B cell (primary cell): ENCODE measurements at regions not wholly inside any gene's neighbourhood (a gene's known extent, or its start where the extent isn't known, plus 50 kb on each side); places are given as distances from the start of the nearest gene placed in this dataset.

Experiments used
- ATAC-seq: fragments of 200-7000 bp; cut with Tn5 transposase; one replicate; pipeline ENCODE4 v1.10.0; 2021; ENCODE audit warnings: low read depth, mild to moderate bottlenecking, moderate number of reproducible peaks, moderate library complexity
- CTCF ChIA-PET: fragments of 350-600 bp; sonication (Branson Sonifier 250); formaldehyde crosslinking; loops from one replicate; lab custom pipeline; 2021; ENCODE audit warnings: antibody characterized with exemption, inconsistent platforms; lab: Charles Lee
- POLR2A ChIA-PET: fragments of 350-600 bp; sonication (Branson Sonifier 250); formaldehyde crosslinking; loops from one replicate; lab custom pipeline; 2021; ENCODE audit warnings: antibody characterized with exemption; lab: Charles Lee
- DNase-seq: peaks from one replicate; pipeline ENCODE4 v3.0.0; 2013
- H2AFZ ChIP-seq: 2 replicates; pipeline ENCODE4 v1.6.1; 2012; ENCODE audit warnings: mild to moderate bottlenecking, low read depth, low read length; ENCODE audit not compliant: insufficient read depth, poor library complexity, severe bottlenecking
- H3K27ac ChIP-seq, 2 donors: 1 replicate in 1 of 2; 2 replicates in 1 of 2; pipeline ENCODE4 v1.5.1; 2012 to 2013; ENCODE audit warnings: low read length in 2 of 2, mild to moderate bottlenecking in 2 of 2, moderate library complexity in 1 of 2
- H3K27me3 ChIP-seq, 4 experiments: fragments of 200-600 bp in 1 of 4; sonication (generic) in 1 of 4; replicated peaks in 1 of 4; 1 replicate in 2 of 4; 2 replicates in 2 of 4; pipeline versions ENCODE4 v1.6.1 to v1.7.0; 2013 to 2016; ENCODE audit warnings: low read length in 3 of 4, mild to moderate bottlenecking in 2 of 4, mixed read lengths in 1 of 4, moderate library complexity in 1 of 4; ENCODE audit not compliant: insufficient read depth in 4 of 4, control insufficient read depth in 3 of 4; ENCODE audit errors: control extremely low read depth in 1 of 4
- H3K36me3 ChIP-seq, 2 experiments: replicated peaks in 1 of 2; 1 replicate in 1 of 2; 2 replicates in 1 of 2; pipeline versions ENCODE4 v1.6.1 to v1.7.1; 2013; ENCODE audit warnings: low read length in 1 of 2; ENCODE audit not compliant: insufficient read depth in 2 of 2, control insufficient read depth in 1 of 2; ENCODE audit errors: control extremely low read depth in 1 of 2, extremely low read depth in 1 of 2
- H3K4me1 ChIP-seq, 2 donors: fragments of 200-600 bp in 1 of 2; sonication (generic) in 1 of 2; 1 replicate in 1 of 2; 2 replicates in 1 of 2; pipeline versions ENCODE4 v1.5.1 to v1.6.1; 2013 to 2017; ENCODE audit warnings: low read length in 2 of 2; ENCODE audit not compliant: control insufficient read depth in 2 of 2, insufficient read depth in 2 of 2
- H3K4me2 ChIP-seq: replicated peaks from 2 replicates; pipeline ENCODE3; 2012; ENCODE audit warnings: mild to moderate bottlenecking, low read depth, low read length; ENCODE audit not compliant: poor library complexity, severe bottlenecking
- H3K4me3 ChIP-seq, 5 experiments: fragments of 200-600 bp in 1 of 5; sonication (generic) in 1 of 5; 1 replicate in 3 of 5; 2 replicates in 2 of 5; pipeline versions ENCODE4 v1.5.1 to v1.7.0; 2011 to 2016; ENCODE audit warnings: low read length in 4 of 5, mild to moderate bottlenecking in 4 of 5, low read depth in 2 of 5, control low read depth in 1 of 5, moderate library complexity in 1 of 5; ENCODE audit not compliant: insufficient read depth in 1 of 5; ENCODE audit errors: control extremely low read depth in 1 of 5, extremely low read depth in 1 of 5
- H3K79me2 ChIP-seq: fragments of 200-600 bp; sonication (generic); one replicate; pipeline ENCODE4 v1.6.0; 2016; ENCODE audit warnings: low read length; ENCODE audit not compliant: control insufficient read depth, insufficient read depth
- H3K9ac ChIP-seq: fragments of 200-600 bp; sonication (generic); 2 replicates; pipeline ENCODE4 v1.6.1; 2017; ENCODE audit warnings: mild to moderate bottlenecking, low read length, moderate library complexity
- H3K9me3 ChIP-seq, 3 donors: one replicate each; pipeline versions ENCODE4 v1.6.1 to v1.7.1; 2013; ENCODE audit warnings: low read length in 2 of 3; ENCODE audit not compliant: control insufficient read depth in 2 of 3, insufficient read depth in 1 of 3; ENCODE audit errors: control extremely low read depth in 1 of 3
- H4K20me1 ChIP-seq: 2 replicates; pipeline ENCODE4 v1.6.0; 2012; ENCODE audit warnings: mild to moderate bottlenecking, low read length; ENCODE audit not compliant: insufficient read depth, control insufficient read depth, poor library complexity, severe bottlenecking
- H3K27ac Mint-ChIP-seq: one replicate; pipeline ENCODE4 v1.8.0; 2021; ENCODE audit warnings: mixed read lengths
- H3K27me3 Mint-ChIP-seq: one replicate; pipeline ENCODE4 v1.8.0; 2021; ENCODE audit warnings: mixed read lengths
- H3K4me1 Mint-ChIP-seq: one replicate; pipeline ENCODE4 v1.8.0; 2021; ENCODE audit warnings: mixed read lengths
- H3K4me3 Mint-ChIP-seq: one replicate; pipeline ENCODE4 v1.8.0; 2021; ENCODE audit warnings: mixed read lengths
- H3K9me3 Mint-ChIP-seq: one replicate; pipeline ENCODE4 v1.8.0; 2022; ENCODE audit warnings: mixed read lengths; ENCODE audit not compliant: insufficient read depth
- CTCF ChIP-seq: fragments of 200-600 bp; IDR thresholded peaks from one replicate; pipeline ENCODE4 v1.8.0; 2022; ENCODE audit warnings: antibody characterized with exemption, mild to moderate bottlenecking
- EZH2 ChIP-seq: IDR thresholded peaks from 2 replicates; pipeline ENCODE4 v1.6.1; 2012; ENCODE audit warnings: borderline replicate concordance, low read depth, mild to moderate bottlenecking, moderate library complexity, low read length; ENCODE audit not compliant: insufficient read depth, poor library complexity, severe bottlenecking
- WGBS: methylation state at CpG from one replicate; pipeline ENCODE4 v1.1.5; 2013; ENCODE audit warnings: missing lambda C conversion rate; ENCODE audit not compliant: insufficient coverage; 5-methylcytosine and 5-hydroxymethylcytosine counted together
- intact Hi-C: fragments of 100-400 bp; cut with micrococcal nuclease; formaldehyde crosslinking; loops from one replicate; pipeline ENCODE4 v1.10.0; 2022

GRCh38 chr7:52143219-52143618, 826.6 kb upstream of the COBL start:
- Histone ChIP-seq H3K4me1 (no peaks in the 10 kb centered on the region), H3K9me3 (peaks cover 0 to 8% (median 0%) of the 10 kb centered on the region in 3 donors), H3K9ac (no peak overlapping the region), H3K27ac (no peak overlapping the region), H4K20me1 (no peaks in the 10 kb centered on the region), H2AFZ (no peak overlapping the region), H3K27me3 (no peaks in the 10 kb centered on the region), H3K36me3 (no peaks in the 10 kb centered on the region), H3K79me2 (no peaks in the 10 kb centered on the region), H3K4me3 (no peak overlapping the region), H3K4me2 (no peak overlapping the region)
- Mint-ChIP-seq H3K27me3 (no peaks in the 10 kb centered on the region), H3K4me1 (no peaks in the 10 kb centered on the region), H3K27ac (no peak overlapping the region), H3K4me3 (no peak overlapping the region), H3K9me3 (peaks cover 2% of the 10 kb centered on the region)
- ChIA-PET CTCF (no interaction called here), POLR2A (no interaction called here)
- TF ChIP-seq EZH2 (no peak), CTCF (no peak)
- intact Hi-C loops: no loop called here
- WGBS: 73% methylated on average over 3 of the region's 4 CpGs
- no peak for DNase-seq
- no peak for ATAC-seq

- CTCF ChIA-PET: no interaction called here
- no peaks in the 10 kb centered on the region for H3K79me2 ChIP-seq
- no peaks in the 10 kb centered on the region for H3K4me1 ChIP-seq
- H3K4me1 Mint-ChIP-seq: no peaks in the 10 kb centered on the region
- H3K27ac ChIP-seq: no peak overlapping the region
- 81% methylated on average over 3 of the region's 4 CpGs for WGBS
- no peak overlapping the region for H3K4me2 ChIP-seq
- H4K20me1 ChIP-seq: no peaks in the 10 kb centered on the region
- H3K27me3 Mint-ChIP-seq: no peaks in the 10 kb centered on the region
- no peak overlapping the region for H2AFZ ChIP-seq
- no peaks in the 10 kb centered on the region for H3K36me3 ChIP-seq
- TF ChIP-seq EZH2: no peak
- TF ChIP-seq CTCF: no peak
- no peak overlapping the region for H3K4me3 ChIP-seq
- H3K27me3 ChIP-seq: no peaks in the 10 kb centered on the region
- H3K9ac ChIP-seq: no peak overlapping the region
- no peak overlapping the region for H3K4me3 Mint-ChIP-seq
- H3K9me3 ChIP-seq: peaks cover 0 to 8% (median 0%) of the 10 kb centered on the region in 3 donors
- H3K9me3 Mint-ChIP-seq: peaks cover 2% of the 10 kb centered on the region
- POLR2A ChIA-PET: no interaction called here
- intact Hi-C loops: no loop called here
- ATAC-seq (no peak), DNase-seq (no peak)
- no peak overlapping the region for H3K27ac Mint-ChIP-seq
Observed at GRCh38 chr7:52140851-52141250, 824.2 kb upstream of the COBL start.
